Spleen (tissue), 11 donors: ENCODE measurements at regions not wholly inside any gene's neighbourhood (a gene's known extent, or its start where the extent isn't known, plus 50 kb on each side); places are given as distances from the start of the nearest gene placed in this dataset.
A peak's percentile ranks its signal among the peaks of the same experiment; 100 is the strongest.

Experiments
- DNase-seq: peaks from one replicate; pipeline ENCODE4 v3.0.0-alpha.2; 2020
- H3K27ac ChIP-seq, 8 donors: fragments of 200-600 bp; sonication (generic) in 7 of 8; 1 replicate in 4 of 8; 2 replicates in 4 of 8; pipeline versions ENCODE4 v1.5.0 to v1.8.0; 2016 to 2021; ENCODE audit warnings: inconsistent platforms in 4 of 8, mild to moderate bottlenecking in 4 of 8, moderate library complexity in 1 of 8
- H3K27me3 ChIP-seq, 7 donors: fragments of 200-600 bp; sonication (generic) in 6 of 7; replicated peaks in 1 of 7; 1 replicate in 4 of 7; 2 replicates in 3 of 7; pipeline versions ENCODE4 v1.5.0 to v1.8.0; 2016 to 2021; ENCODE audit warnings: inconsistent platforms in 3 of 7, mild to moderate bottlenecking in 1 of 7
- H3K36me3 ChIP-seq, 6 donors: fragments of 200-600 bp; sonication (generic) in 5 of 6; 1 replicate in 4 of 6; 2 replicates in 2 of 6; pipeline versions ENCODE4 v1.5.0 to v1.8.0; 2016 to 2021; ENCODE audit warnings: inconsistent platforms in 2 of 6
- H3K4me1 ChIP-seq, 6 donors: fragments of 200-600 bp; sonication (generic) in 5 of 6; 1 replicate in 3 of 6; 2 replicates in 3 of 6; pipeline versions ENCODE4 v1.5.0 to v1.8.0; 2016 to 2021; ENCODE audit warnings: inconsistent platforms in 3 of 6
- H3K4me3 ChIP-seq, 8 donors: fragments of 200-600 bp; sonication (generic) in 7 of 8; 1 replicate in 4 of 8; 2 replicates in 4 of 8; pipeline versions ENCODE4 v1.5.0 to v1.8.0; 2016 to 2021; ENCODE audit warnings: inconsistent platforms in 4 of 8, mild to moderate bottlenecking in 4 of 8, moderate library complexity in 2 of 8
- H3K9me3 ChIP-seq, 8 donors: fragments of 200-600 bp; sonication (generic) in 7 of 8; 1 replicate in 4 of 8; 2 replicates in 4 of 8; pipeline versions ENCODE4 v1.5.0 to v1.8.0; 2016 to 2021; ENCODE audit warnings: inconsistent platforms in 4 of 8
- POLR2A ChIP-seq, 3 donors: fragments of 450-650 bp; IDR thresholded peaks; one replicate each; pipeline ENCODE4 v1.5.1; 2017; ENCODE audit warnings: antibody characterized with exemption in 3 of 3, mild to moderate bottlenecking in 1 of 3
- POLR2AphosphoS5 ChIP-seq, 3 donors: sonication (generic); formaldehyde crosslinking; IDR thresholded peaks; one replicate each; pipeline ENCODE4 v1.5.1; 2017; ENCODE audit warnings: antibody characterized with exemption in 3 of 3
- WGBS, 5 donors: extraction: QIAGEN DNeasy Blood & Tissue Kit in 3 of 5; methylation state at CpG; one replicate each; pipeline versions ENCODE4 v1.1.5 to v1.1.7; 2013 to 2018; 5-methylcytosine and 5-hydroxymethylcytosine counted together
- intact Hi-C: fragments of 100-400 bp; cut with DNase I; formaldehyde crosslinking; loops from one replicate; pipeline ENCODE4 v1.15.0; 2023; ENCODE audit warnings: low total_unique reads
- TF ChIP-seq, protein P1 (sequence below), 11 experiments: fragments of 200-600 bp in 7 of 11; fragments of 450-650 bp in 4 of 11; sonication (generic) in 4 of 11; IDR thresholded peaks in 8 of 11; conservative IDR thresholded peaks in 3 of 11; 1 replicate in 7 of 11; 2 replicates in 4 of 11; pipeline versions ENCODE4 v1.4.0 to v1.8.0; 2016 to 2021; ENCODE audit warnings: antibody characterized with exemption in 11 of 11, inconsistent platforms in 4 of 11, mild to moderate bottlenecking in 1 of 11
- donor health status: healthy with polysubstance abuse.
- donor health status: DM: no; HTN: no; CAD: no; lungs with moderate emphysema.
- donor health status: DM: no; HTN: no; CAD: no.
- donor health status: Bipolar disorder and iron deficiency.
- donor health status: healthy.
- donor health status: DM: no; HTN: no; CAD: no.
- donor health status: DM: yes; HTN: yes; CAD: no.

DNA sequence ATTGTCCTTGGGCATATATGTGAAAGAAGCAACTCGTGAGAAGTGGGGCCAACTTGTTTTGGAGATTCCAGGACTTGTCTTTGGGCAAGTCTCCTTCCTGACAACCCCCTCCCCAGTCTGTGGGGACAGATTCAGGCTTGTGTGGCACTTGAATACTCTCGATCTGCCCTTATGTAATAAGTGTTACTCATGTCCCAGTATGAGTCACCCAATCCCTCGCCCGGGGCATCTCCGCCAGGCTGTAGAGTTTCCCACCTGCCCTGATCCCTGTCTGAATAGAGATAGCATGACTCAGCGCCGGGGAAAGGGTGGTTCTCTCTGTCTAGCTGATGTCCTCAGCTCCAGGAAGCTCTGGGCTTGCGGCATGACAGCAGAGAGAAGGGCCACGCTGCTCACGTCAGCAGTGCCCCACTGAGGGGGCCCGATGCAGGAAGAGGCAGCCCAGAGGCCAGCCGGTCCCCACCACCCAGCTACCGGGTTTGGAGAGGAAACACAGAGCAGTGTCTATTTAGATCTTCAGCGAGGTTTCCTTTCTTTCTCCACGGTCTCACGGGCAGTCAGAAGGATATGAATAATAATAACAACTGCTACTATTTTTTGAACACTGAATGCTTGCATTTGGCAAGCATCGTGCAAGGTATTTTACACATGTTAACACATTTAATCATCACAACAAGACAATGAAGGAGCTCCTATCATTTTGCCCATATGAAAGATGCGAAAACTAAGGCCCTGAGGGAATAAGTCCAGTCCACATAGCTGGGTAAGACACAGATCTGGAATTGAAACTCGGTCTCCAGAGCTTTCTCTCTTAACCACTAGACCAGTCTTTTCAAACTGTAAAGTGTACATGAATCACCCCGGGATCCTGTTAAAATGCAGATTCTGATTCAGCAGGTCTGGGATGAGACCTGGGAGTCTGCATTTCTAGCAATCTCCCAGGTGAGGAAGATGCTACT, 426.7 kb upstream of the MAF start:
- Histone ChIP-seq H3K4me1 (peaks cover 0 to 10% (median 0%) of the 10 kb centered on the region in 6 donors), H3K9me3 (no peaks in the 10 kb centered on the region), H3K27ac (no peak overlapping the region), H3K4me3 (peak overlapping the region in 1 of 8 donors; percentile 18), H3K36me3 (no peaks in the 10 kb centered on the region), H3K27me3 (peaks cover 0 to 4% (median 0%) of the 10 kb centered on the region in 7 donors)
- TF ChIP-seq POLR2A (IDR thresholded peaks at IDR 0.05) = no peak
- peak; percentile 25 to 50 (median 31) for TF ChIP-seq POLR2AphosphoS5 (IDR thresholded peaks at IDR 0.05)
- intact Hi-C loops = no loop called here
- WGBS, 5 donors = 26 to 40% (median 31%) methylated on average over 11 to 20 of the region's 20 CpGs
- DNase-seq = peak; percentile 80

DNA sequence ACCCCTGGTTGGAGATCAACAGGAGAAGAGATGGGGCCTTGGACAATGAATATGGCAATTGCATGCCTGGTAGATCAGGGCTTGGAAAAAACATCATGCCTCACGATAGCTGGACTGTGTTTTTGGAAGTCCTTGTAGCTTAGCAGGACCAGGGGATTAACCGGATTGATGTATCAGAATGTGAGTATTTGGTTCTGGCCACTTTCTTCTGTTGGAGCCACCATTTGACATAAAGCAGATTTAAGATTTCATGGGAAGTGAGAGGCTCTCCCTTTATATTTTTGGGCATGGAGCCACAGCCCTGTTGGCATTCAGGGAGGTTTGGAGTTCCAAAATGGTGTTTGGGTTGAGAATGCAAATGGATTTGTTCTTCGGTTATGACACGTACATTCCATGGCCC, 424.7 kb upstream of the MAF start:
- H3K27ac ChIP-seq = no peak overlapping the region
- no peak for DNase-seq
- peaks cover 0 to 10% (median 0%) of the 10 kb centered on the region in 6 donors for H3K4me1 ChIP-seq
- 71 to 88% (median 84%) methylated on average over 4 of the region's 4 CpGs for WGBS, 5 donors
- no peaks in the 10 kb centered on the region for H3K36me3 ChIP-seq
- TF ChIP-seq POLR2AphosphoS5 (IDR thresholded peaks at IDR 0.05) (no peak), POLR2A (IDR thresholded peaks at IDR 0.05) (no peak)
- TF ChIP-seq, protein P1, sequence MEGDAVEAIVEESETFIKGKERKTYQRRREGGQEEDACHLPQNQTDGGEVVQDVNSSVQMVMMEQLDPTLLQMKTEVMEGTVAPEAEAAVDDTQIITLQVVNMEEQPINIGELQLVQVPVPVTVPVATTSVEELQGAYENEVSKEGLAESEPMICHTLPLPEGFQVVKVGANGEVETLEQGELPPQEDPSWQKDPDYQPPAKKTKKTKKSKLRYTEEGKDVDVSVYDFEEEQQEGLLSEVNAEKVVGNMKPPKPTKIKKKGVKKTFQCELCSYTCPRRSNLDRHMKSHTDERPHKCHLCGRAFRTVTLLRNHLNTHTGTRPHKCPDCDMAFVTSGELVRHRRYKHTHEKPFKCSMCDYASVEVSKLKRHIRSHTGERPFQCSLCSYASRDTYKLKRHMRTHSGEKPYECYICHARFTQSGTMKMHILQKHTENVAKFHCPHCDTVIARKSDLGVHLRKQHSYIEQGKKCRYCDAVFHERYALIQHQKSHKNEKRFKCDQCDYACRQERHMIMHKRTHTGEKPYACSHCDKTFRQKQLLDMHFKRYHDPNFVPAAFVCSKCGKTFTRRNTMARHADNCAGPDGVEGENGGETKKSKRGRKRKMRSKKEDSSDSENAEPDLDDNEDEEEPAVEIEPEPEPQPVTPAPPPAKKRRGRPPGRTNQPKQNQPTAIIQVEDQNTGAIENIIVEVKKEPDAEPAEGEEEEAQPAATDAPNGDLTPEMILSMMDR (IDR thresholded peaks at IDR 0.05 in 8 of 11, conservative IDR thresholded peaks at IDR 0.05 in 3 of 11) = no peak
- intact Hi-C loops = no loop called here
- H3K9me3 ChIP-seq = no peaks in the 10 kb centered on the region
- H3K4me3 ChIP-seq = no peak overlapping the region
- peaks cover 0 to 4% (median 0%) of the 10 kb centered on the region in 7 donors for H3K27me3 ChIP-seq

DNA sequence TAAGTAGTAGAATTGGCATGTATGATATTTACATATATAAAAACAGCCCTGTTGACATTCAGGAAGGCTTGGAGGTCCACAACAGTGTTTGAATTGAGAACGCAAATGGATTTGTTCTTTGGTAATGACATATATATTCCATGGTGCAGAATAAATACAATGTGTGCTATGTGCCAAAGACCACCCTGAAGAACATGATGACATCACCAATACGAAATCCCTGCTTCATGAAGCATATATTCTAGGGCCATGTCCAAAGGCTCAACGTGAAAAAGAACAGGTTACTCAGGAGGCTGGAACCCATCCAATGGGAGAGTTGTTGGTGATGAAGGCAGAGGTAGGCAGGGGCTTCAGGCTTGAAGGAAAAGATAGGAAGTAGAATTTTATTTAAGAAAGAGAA, 423.9 kb upstream of the MAF start:
- intact Hi-C loops = no loop called here
- Histone ChIP-seq H3K4me3 (no peak overlapping the region), H3K27ac (no peak overlapping the region), H3K27me3 (peaks cover 0 to 4% (median 0%) of the 10 kb centered on the region in 7 donors), H3K4me1 (peaks cover 0 to 10% (median 0%) of the 10 kb centered on the region in 6 donors), H3K36me3 (no peaks in the 10 kb centered on the region), H3K9me3 (no peaks in the 10 kb centered on the region)
- no peak for DNase-seq
- 83 to 92% (median 89%) methylated on average over 3 of the region's 3 CpGs for WGBS, 5 donors
- TF ChIP-seq POLR2A (IDR thresholded peaks at IDR 0.05) (no peak), POLR2AphosphoS5 (IDR thresholded peaks at IDR 0.05) (no peak)
- TF ChIP-seq, protein P1 (IDR thresholded peaks at IDR 0.05 in 8 of 11, conservative IDR thresholded peaks at IDR 0.05 in 3 of 11) = no peak

DNA sequence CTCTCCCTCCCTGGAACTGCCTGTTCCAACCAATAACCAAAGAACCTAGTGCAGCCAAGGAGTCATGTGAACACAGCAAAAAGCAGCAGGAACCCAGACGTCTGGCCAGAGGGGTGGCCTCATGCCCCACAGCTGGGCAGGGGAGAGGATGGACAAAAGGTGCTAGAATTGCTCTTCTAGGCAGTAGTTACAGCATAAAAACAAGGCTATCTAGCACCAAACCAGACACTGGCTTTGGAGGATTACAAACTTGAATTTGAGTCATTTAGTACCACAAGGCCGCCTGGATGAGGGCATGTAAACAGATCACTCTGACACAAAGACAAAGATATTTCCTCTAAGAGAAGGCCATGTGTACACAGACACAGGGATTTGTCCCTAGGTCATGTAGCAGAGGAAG, 423.3 kb upstream of the MAF start:
- WGBS, 5 donors = 60 to 86% (median 73%) methylated on average over 2 of the region's 2 CpGs
- no peaks in the 10 kb centered on the region for H3K36me3 ChIP-seq
- intact Hi-C loops = no loop called here
- TF ChIP-seq POLR2A (IDR thresholded peaks at IDR 0.05) (no peak), POLR2AphosphoS5 (IDR thresholded peaks at IDR 0.05) (no peak)
- TF ChIP-seq, protein P1 (IDR thresholded peaks at IDR 0.05 in 8 of 11, conservative IDR thresholded peaks at IDR 0.05 in 3 of 11) = no peak
- peaks cover 0 to 4% (median 0%) of the 10 kb centered on the region in 7 donors for H3K27me3 ChIP-seq
- DNase-seq = no peak
- peaks cover 0 to 10% (median 0%) of the 10 kb centered on the region in 6 donors for H3K4me1 ChIP-seq
- H3K9me3 ChIP-seq = no peaks in the 10 kb centered on the region
- no peak overlapping the region for H3K27ac ChIP-seq
- H3K4me3 ChIP-seq = no peak overlapping the region
